SKM-1 treated with dmso at 0.1 percent for 144 hours (cell line): ENCODE measurements at regions not wholly inside any gene's neighbourhood (a gene's known extent, or its start where the extent isn't known, plus 50 kb on each side); places are given as distances from the start of the nearest gene placed in this dataset.
"Not testable (repeated sequence)": the region's sequence is repeated elsewhere in the genome, so short reads cannot be mapped to it uniquely, and the experiment has no call there.

Experiments used
- DNase-seq: peaks from one replicate; lab custom pipeline; 2025; ENCODE audit not compliant: unreplicated experiment; lab: John Stamatoyannopoulos, UW

- not testable (repeated sequence) for DNase-seq
Measured at GRCh38 chr5:44756097-44756496, 52.6 kb upstream of the MRPS30 start.

GRCh38 chr5:44747396-44747795 is 61.4 kb upstream of the MRPS30 start:
- no peak for DNase-seq

GRCh38 chr5:44740660-44741059 is 68.1 kb upstream of the MRPS30 start:
- no peak for DNase-seq

GRCh38 chr5:44729536-44729935 is 79.2 kb upstream of the MRPS30 start:
- DNase-seq = no peak

GRCh38 chr5:44727100-44727499 is 81.6 kb upstream of the MRPS30 start:
- no peak for DNase-seq

GRCh38 chr5:44719856-44720255 is 88.9 kb upstream of the MRPS30 start:
- DNase-seq = no peak

- no peak for DNase-seq
Measured at GRCh38 chr5:44714871-44715561, 93.7 kb upstream of the MRPS30 start.

GRCh38 chr5:44713446-44713845 is 95.3 kb upstream of the MRPS30 start:
- no peak for DNase-seq

GRCh38 chr5:44711901-44712300 is 96.8 kb upstream of the MRPS30 start:
- DNase-seq = no peak

GRCh38 chr5:44708602-44709001 is 100.1 kb upstream of the MRPS30 start:
- DNase-seq = no peak

GRCh38 chr5:44707721-44708120 is 101.0 kb upstream of the MRPS30 start:
- no peak for DNase-seq

GRCh38 chr5:44697025-44697424 is 111.7 kb upstream of the MRPS30 start:
- no peak for DNase-seq

- DNase-seq = no peak
Measured at GRCh38 chr5:44695259-44695658, 113.5 kb upstream of the MRPS30 start.

- DNase-seq = no peak
Measured at GRCh38 chr5:44691802-44692201, 116.9 kb upstream of the MRPS30 start.

- DNase-seq = no peak
Measured at GRCh38 chr5:44681906-44682305, 126.8 kb upstream of the MRPS30 start.

GRCh38 chr5:44679214-44679613 is 129.5 kb upstream of the MRPS30 start:
- no peak for DNase-seq

- no peak for DNase-seq
Measured at GRCh38 chr5:44675296-44675695, 133.5 kb upstream of the MRPS30 start.

- DNase-seq = no peak
Measured at GRCh38 chr5:44674461-44674860, 134.3 kb upstream of the MRPS30 start.

GRCh38 chr5:44668471-44668870 is 140.3 kb upstream of the MRPS30 start:
- not testable (repeated sequence) for DNase-seq

GRCh38 chr5:44665101-44665701 is 143.5 kb upstream of the MRPS30 start:
- no peak for DNase-seq

- DNase-seq = no peak
Measured at GRCh38 chr5:44664711-44665100, 144.0 kb upstream of the MRPS30 start.

- DNase-seq = no peak
Measured at GRCh38 chr5:44663991-44664710, 144.6 kb upstream of the MRPS30 start.
